ENCODE measurements at regions not wholly inside any gene's neighbourhood (a gene's known extent, or its start where the extent isn't known, plus 50 kb on each side); places are given as distances from the start of the nearest gene placed in this dataset.

GRCh38 chr21:20783611-20784010 lies 214.6 kb upstream of the NCAM2 start:
- Histone ChIP-seq H3K36me3 (ENCODE audit: control insufficient read depth, insufficient read depth, low read length) (no peaks in the 10 kb centered on the region), H4K20me1 (replicated peaks; ENCODE audit: control insufficient read depth, insufficient read depth, low read length) (no peaks in the 10 kb centered on the region), H3K27ac (ENCODE audit: extremely low read depth, low read depth, low read length) (no peak overlapping the region), H3K4me2 (ENCODE audit: insufficient read depth, low read length) (no peak overlapping the region), H3K4me1 (replicated peaks in 1 of 2; ENCODE audit: control insufficient read depth in 2 of 2, insufficient read depth in 2 of 2, low read length in 2 of 2) (no peaks in the 10 kb centered on the region), H3K4me3 (no peak overlapping the region), H2AFZ (ENCODE audit: low read depth, low read length) (no peak overlapping the region), H3K9me1 (ENCODE audit: control insufficient read depth, insufficient read depth, low read length) (no peaks in the 10 kb centered on the region), H3K27me3 (ENCODE audit: control insufficient read depth in 2 of 2, insufficient read depth in 2 of 2, low read length in 2 of 2) (no peaks in the 10 kb centered on the region), H3K9me3 (replicated peaks; ENCODE audit: control insufficient read depth, insufficient read depth, low read depth, low read length) (no peaks in the 10 kb centered on the region), H3K79me2 (ENCODE audit: control insufficient read depth, insufficient read depth, low read length) (no peaks in the 10 kb centered on the region), H3K9ac (ENCODE audit: insufficient read depth in 1 of 2, low read depth in 2 of 2, low read length in 2 of 2) (no peak overlapping the region)
- 6% methylated on average over 5 of the region's 5 CpGs for WGBS (ENCODE audit: insufficient coverage, low coverage, missing lambda C conversion rate)
- FAIRE-seq (no peak), ATAC-seq (no peak), DNase-seq (ENCODE audit: extremely low read depth in 1 of 4, low spot score in 3 of 4) (no peak)
- BruUV-seq (replicated peaks), result no TSS peak
- ChIA-PET POLR2A (no interaction called here), CTCF (ENCODE audit: low intra/inter-chr PET ratio) (no interaction called here)
- in situ Hi-C loops (cut with MboI), result no loop called here
- intact Hi-C loops (cut with micrococcal nuclease), result no loop called here
- TF ChIP-seq GTF3C2 (IDR thresholded peaks at IDR 0.05; ENCODE audit: borderline replicate concordance, extremely low read depth, insufficient read length) (no peak), THRAP3 (IDR thresholded peaks at IDR 0.05; ENCODE audit: borderline replicate concordance) (no peak), SMAD4 (CRISPR knock-in tag; conservative IDR thresholded peaks at IDR 0.05) (no peak), TGIF2 (CRISPR knock-in tag; IDR thresholded peaks at IDR 0.05) (no peak)

All from K562 (cell line).